Ascending aorta (tissue), 2 donors: ENCODE measurements at regions not wholly inside any gene's neighbourhood (a gene's known extent, or its start where the extent isn't known, plus 50 kb on each side); places are given as distances from the start of the nearest gene placed in this dataset.

Experiments used
- DNase-seq, 2 donors: peaks; one replicate each; pipeline ENCODE4 v3.0.0-alpha.2; 2019; ENCODE audit warnings: low spot score in 2 of 2
- H3K27ac ChIP-seq, 2 donors: fragments of 200-600 bp; sonication (generic); one replicate each; pipeline ENCODE4 v1.5.1; 2016 to 2017; ENCODE audit warnings: mild to moderate bottlenecking in 1 of 2
- H3K27me3 ChIP-seq: fragments of 200-600 bp; sonication (generic); one replicate; pipeline ENCODE4 v1.5.1; 2017
- H3K36me3 ChIP-seq, 2 donors: fragments of 200-600 bp; sonication (generic); one replicate each; pipeline ENCODE4 v1.5.1; 2016
- H3K4me1 ChIP-seq, 2 donors: fragments of 200-600 bp; sonication (generic); one replicate each; pipeline ENCODE4 v1.5.1; 2016 to 2017; ENCODE audit warnings: mild to moderate bottlenecking in 1 of 2
- H3K4me3 ChIP-seq, 2 donors: fragments of 200-600 bp; sonication (generic); one replicate each; pipeline ENCODE4 v1.5.1; 2016 to 2017; ENCODE audit warnings: mild to moderate bottlenecking in 1 of 2
- H3K9me3 ChIP-seq, 2 donors: fragments of 200-600 bp; sonication (generic); one replicate each; pipeline ENCODE4 v1.5.1; 2016
- CTCF ChIP-seq, 3 experiments: fragments of 200-600 bp in 2 of 3; fragments of 450-650 bp in 1 of 3; sonication (generic) in 2 of 3; IDR thresholded peaks; one replicate each; pipeline ENCODE4 v1.5.1; 2016 to 2019; ENCODE audit warnings: antibody characterized with exemption in 3 of 3, mild to moderate bottlenecking in 1 of 3, moderate library complexity in 1 of 3
- intact Hi-C: fragments of 100-400 bp; cut with DNase I; formaldehyde crosslinking; loops from one replicate; pipeline ENCODE4 v1.15.1; 2023

- intact Hi-C loops, result no loop called here
- DNase-seq, result no peak
- TF ChIP-seq CTCF (IDR thresholded peaks at IDR 0.05), result no peak
Observed at GRCh38 chr3:55190331-55190730, 262.5 kb upstream of the LRTM1 start.

GRCh38 chr3:55189359-55189801 lies 261.5 kb upstream of the LRTM1 start:
- intact Hi-C loops, result no loop called here
- DNase-seq, result no peak
- Histone ChIP-seq H3K4me3 (no peak overlapping the region), H3K27me3 (no peaks in the 10 kb centered on the region), H3K36me3 (no peaks in the 10 kb centered on the region), H3K9me3 (no peaks in the 10 kb centered on the region), H3K27ac (no peak overlapping the region), H3K4me1 (no peaks in the 10 kb centered on the region)
- no peak for TF ChIP-seq CTCF (IDR thresholded peaks at IDR 0.05)

More at GRCh38 chr3:55190331-55190730, 262.5 kb upstream of the LRTM1 start:
- Histone ChIP-seq H3K4me3 (no peak overlapping the region), H3K9me3 (no peaks in the 10 kb centered on the region), H3K4me1 (no peaks in the 10 kb centered on the region), H3K27me3 (no peaks in the 10 kb centered on the region), H3K36me3 (no peaks in the 10 kb centered on the region), H3K27ac (no peak overlapping the region)

GRCh38 chr3:55185380-55185779 lies 257.5 kb upstream of the LRTM1 start:
- no peaks in the 10 kb centered on the region for H3K4me1 ChIP-seq
- no peaks in the 10 kb centered on the region for H3K36me3 ChIP-seq
- intact Hi-C loops, result no loop called here
- no peaks in the 10 kb centered on the region for H3K9me3 ChIP-seq
- DNase-seq, result no peak
- H3K27me3 ChIP-seq, result no peaks in the 10 kb centered on the region
- H3K4me3 ChIP-seq, result no peak overlapping the region
- H3K27ac ChIP-seq, result no peak overlapping the region
- TF ChIP-seq CTCF (IDR thresholded peaks at IDR 0.05), result no peak

GRCh38 chr3:55183201-55183600 lies 255.3 kb upstream of the LRTM1 start:
- Histone ChIP-seq H3K4me1 (no peaks in the 10 kb centered on the region), H3K27me3 (no peaks in the 10 kb centered on the region), H3K4me3 (no peak overlapping the region), H3K27ac (no peak overlapping the region), H3K36me3 (no peaks in the 10 kb centered on the region), H3K9me3 (no peaks in the 10 kb centered on the region)
- intact Hi-C loops, result no loop called here
- no peak for DNase-seq
- no peak for TF ChIP-seq CTCF (IDR thresholded peaks at IDR 0.05)

GRCh38 chr3:55180936-55181535 lies 253.2 kb upstream of the LRTM1 start:
- Histone ChIP-seq H3K27me3 (no peaks in the 10 kb centered on the region), H3K9me3 (no peaks in the 10 kb centered on the region), H3K4me1 (no peaks in the 10 kb centered on the region), H3K4me3 (no peak overlapping the region), H3K27ac (no peak overlapping the region), H3K36me3 (no peaks in the 10 kb centered on the region)
- DNase-seq, result no peak
- intact Hi-C loops, result no loop called here
- peak in 2 of 3 experiments; percentile 52 to 53 for TF ChIP-seq CTCF (IDR thresholded peaks at IDR 0.05)

- Histone ChIP-seq H3K27ac (no peak overlapping the region), H3K9me3 (no peaks in the 10 kb centered on the region), H3K36me3 (no peaks in the 10 kb centered on the region), H3K4me3 (no peak overlapping the region), H3K27me3 (no peaks in the 10 kb centered on the region), H3K4me1 (no peaks in the 10 kb centered on the region)
- TF ChIP-seq CTCF (IDR thresholded peaks at IDR 0.05), result no peak
- DNase-seq, result no peak
- intact Hi-C loops, result no loop called here
Observed at GRCh38 chr3:55180161-55180560, 252.3 kb upstream of the LRTM1 start.
